CD14-positive monocyte (primary cell): ENCODE measurements at regions not wholly inside any gene's neighbourhood (a gene's known extent, or its start where the extent isn't known, plus 50 kb on each side); places are given as distances from the start of the nearest gene placed in this dataset.

Experiments
- DNase-seq, 3 donors: peaks; one replicate each; pipeline ENCODE4 v3.0.0-alpha.2; 2011 to 2022
- H2AFZ ChIP-seq: 2 replicates; pipeline ENCODE4 v1.6.0; 2012; ENCODE audit warnings: mild to moderate bottlenecking, low read depth, low read length, inconsistent platforms; ENCODE audit not compliant: insufficient read depth, poor library complexity, severe bottlenecking
- H3K27ac ChIP-seq, 2 donors: 1 replicate in 1 of 2; 2 replicates in 1 of 2; pipeline ENCODE4 v1.5.1; 2012 to 2013; ENCODE audit warnings: low read length in 2 of 2, control low read depth in 1 of 2, inconsistent platforms in 1 of 2, low read depth in 1 of 2, mild to moderate bottlenecking in 1 of 2
- H3K27me3 ChIP-seq, 2 donors: one replicate each; pipeline versions ENCODE4 v1.6.0 to v1.6.1; 2011 to 2013; ENCODE audit warnings: low read length in 2 of 2; ENCODE audit not compliant: control insufficient read depth in 2 of 2, insufficient read depth in 2 of 2
- H3K36me3 ChIP-seq, 2 donors: replicated peaks in 1 of 2; 1 replicate in 1 of 2; 2 replicates in 1 of 2; pipeline versions ENCODE4 v1.5.1 to v1.6.1; 2012 to 2013; ENCODE audit warnings: low read length in 2 of 2, control low read depth in 1 of 2, inconsistent platforms in 1 of 2, mild to moderate bottlenecking in 1 of 2; ENCODE audit not compliant: insufficient read depth in 2 of 2, control insufficient read depth in 1 of 2
- H3K4me1 ChIP-seq, 2 donors: 1 replicate in 1 of 2; 2 replicates in 1 of 2; pipeline versions ENCODE4 v1.5.1 to v1.6.1; 2012 to 2013; ENCODE audit warnings: low read length in 2 of 2, control low read depth in 1 of 2, inconsistent platforms in 1 of 2, mild to moderate bottlenecking in 1 of 2, moderate library complexity in 1 of 2; ENCODE audit not compliant: insufficient read depth in 2 of 2, control insufficient read depth in 1 of 2
- H3K4me2 ChIP-seq: replicated peaks from 2 replicates; pipeline ENCODE3; 2012; ENCODE audit warnings: low read length, moderate library complexity, mild to moderate bottlenecking; ENCODE audit not compliant: poor library complexity, severe bottlenecking; ENCODE audit errors: extremely low read depth
- H3K4me3 ChIP-seq, 3 experiments: fragments of 200-600 bp in 1 of 3; sonication (generic) in 1 of 3; replicated peaks in 1 of 3; 1 replicate in 2 of 3; 2 replicates in 1 of 3; pipeline ENCODE4 v1.5.1; 2011 to 2013; ENCODE audit warnings: low read length in 3 of 3, mild to moderate bottlenecking in 3 of 3, control low read depth in 2 of 3, low read depth in 2 of 3, inconsistent platforms in 1 of 3, moderate library complexity in 1 of 3
- H3K79me2 ChIP-seq: 2 replicates; pipeline ENCODE4 v1.6.0; 2012; ENCODE audit warnings: mild to moderate bottlenecking, control low read depth, inconsistent platforms, low read length, moderate library complexity; ENCODE audit not compliant: insufficient read depth
- H3K9ac ChIP-seq: 2 replicates; pipeline ENCODE4 v1.6.0; 2017; ENCODE audit warnings: low read length, mild to moderate bottlenecking; ENCODE audit not compliant: insufficient read depth, poor library complexity, severe bottlenecking
- H3K9me3 ChIP-seq, 2 donors: replicated peaks in 1 of 2; 1 replicate in 1 of 2; 2 replicates in 1 of 2; pipeline versions ENCODE4 v1.5.1 to v1.6.1; 2012 to 2013; ENCODE audit warnings: low read length in 2 of 2, control low read depth in 1 of 2; ENCODE audit not compliant: control insufficient read depth in 1 of 2, insufficient read depth in 1 of 2
- H4K20me1 ChIP-seq: 2 replicates; pipeline ENCODE4 v1.6.0; 2012; ENCODE audit warnings: mild to moderate bottlenecking, low read length, control low read depth, moderate library complexity; ENCODE audit not compliant: insufficient read depth
- H3K27ac Mint-ChIP-seq, 7 donors: one replicate each; pipeline ENCODE4 v1.8.0; 2020; ENCODE audit warnings: mild to moderate bottlenecking in 7 of 7, mixed read lengths in 7 of 7, moderate library complexity in 6 of 7, inconsistent platforms in 2 of 7
- H3K27me3 Mint-ChIP-seq, 3 donors: one replicate each; pipeline ENCODE4 v1.8.0; 2021 to 2022; ENCODE audit warnings: low read depth in 3 of 3, mild to moderate bottlenecking in 3 of 3, mixed read lengths in 3 of 3, moderate library complexity in 3 of 3, inconsistent platforms in 1 of 3
- H3K36me3 Mint-ChIP-seq, 2 donors: one replicate each; pipeline ENCODE4 v1.8.0; 2020; ENCODE audit warnings: mixed read lengths in 2 of 2, inconsistent platforms in 1 of 2, mild to moderate bottlenecking in 1 of 2
- H3K4me1 Mint-ChIP-seq: one replicate; pipeline ENCODE4 v1.8.0; 2020; ENCODE audit warnings: mild to moderate bottlenecking, mixed read lengths
- H3K4me3 Mint-ChIP-seq, 2 donors: one replicate each; pipeline ENCODE4 v1.8.0; 2020; ENCODE audit warnings: mild to moderate bottlenecking in 2 of 2, mixed read lengths in 2 of 2, moderate library complexity in 1 of 2
- H3K9me3 Mint-ChIP-seq, 7 donors: one replicate each; pipeline ENCODE4 v1.8.0; 2020 to 2022; ENCODE audit warnings: mixed read lengths in 7 of 7, mild to moderate bottlenecking in 6 of 7, moderate library complexity in 6 of 7, inconsistent platforms in 2 of 7
- CTCF ChIP-seq: fragments of 200-600 bp; IDR thresholded peaks from one replicate; pipeline ENCODE4 v1.8.0; 2022; ENCODE audit warnings: antibody characterized with exemption, mild to moderate bottlenecking
- WGBS: methylation state at CpG from one replicate; pipeline ENCODE4 v1.1.5; 2013; ENCODE audit warnings: missing lambda C conversion rate; ENCODE audit not compliant: insufficient coverage; 5-methylcytosine and 5-hydroxymethylcytosine counted together
- intact Hi-C, 2 donors: fragments of 100-400 bp; cut with micrococcal nuclease; formaldehyde crosslinking; loops; one replicate each; pipeline versions ENCODE4 v1.15.0 to v1.15.1; 2023

DNA sequence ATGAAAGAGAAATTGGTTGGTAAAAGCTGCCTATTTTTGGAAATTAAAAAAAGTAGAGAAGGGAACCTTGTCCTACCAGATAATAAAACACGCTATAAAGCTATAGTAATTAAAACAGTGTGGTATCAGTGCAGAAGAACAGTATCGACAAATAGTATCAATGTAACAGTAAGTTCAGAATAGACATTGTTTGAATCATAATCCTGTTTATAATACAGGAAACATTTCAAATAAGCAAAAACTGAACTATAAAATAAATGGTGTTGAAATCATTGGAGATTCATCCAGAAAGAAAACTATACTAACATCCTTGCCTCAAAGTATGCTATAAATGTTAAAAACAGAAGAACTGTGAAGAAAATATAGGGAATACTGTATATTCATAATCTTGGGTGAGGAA, 54.2 kb upstream of the NAP1L1 start:
- Mint-ChIP-seq H3K4me3 (no peak overlapping the region), H3K27ac (no peak overlapping the region), H3K27me3 (no peaks in the 10 kb centered on the region), H3K36me3 (no peaks in the 10 kb centered on the region), H3K9me3 (peaks cover 0 to 10% (median 2%) of the 10 kb centered on the region in 7 donors), H3K4me1 (peaks cover 2% of the 10 kb centered on the region)
- Histone ChIP-seq H3K4me2 (no peak overlapping the region), H3K27me3 (no peaks in the 10 kb centered on the region), H4K20me1 (no peaks in the 10 kb centered on the region), H3K27ac (no peak overlapping the region), H3K4me3 (no peak overlapping the region), H3K9me3 (no peaks in the 10 kb centered on the region), H3K79me2 (no peaks in the 10 kb centered on the region), H3K9ac (no peak overlapping the region), H3K4me1 (no peaks in the 10 kb centered on the region), H2AFZ (no peak overlapping the region), H3K36me3 (no peaks in the 10 kb centered on the region)
- DNase-seq: no peak
- intact Hi-C loops: no loop called here
- no peak for TF ChIP-seq CTCF
- no CpG with 5 or more reads among the region's 2 CpGs for whole genome bisulfite sequencing

GRCh38 chr12:76137606-76138005, 53.1 kb upstream of the NAP1L1 start:
- intact Hi-C loops: no loop called here
- no peak overlapping the region for H2AFZ ChIP-seq
- no peaks in the 10 kb centered on the region for H3K4me1 ChIP-seq
- no peaks in the 10 kb centered on the region for H3K79me2 ChIP-seq
- H4K20me1 ChIP-seq: no peaks in the 10 kb centered on the region
- Mint-ChIP-seq H3K36me3 (no peaks in the 10 kb centered on the region), H3K27me3 (no peaks in the 10 kb centered on the region), H3K4me3 (no peak overlapping the region), H3K27ac (no peak overlapping the region), H3K9me3 (peaks cover 1 to 10% (median 4%) of the 10 kb centered on the region in 7 donors), H3K4me1 (no peaks in the 10 kb centered on the region)
- no peak overlapping the region for H3K9ac ChIP-seq
- H3K9me3 ChIP-seq: peaks cover 0 to 2% of the 10 kb centered on the region in 2 donors
- H3K4me2 ChIP-seq: no peak overlapping the region
- H3K27me3 ChIP-seq: no peaks in the 10 kb centered on the region
- DNase-seq: no peak
- no peak overlapping the region for H3K27ac ChIP-seq
- no peak overlapping the region for H3K4me3 ChIP-seq
- no peaks in the 10 kb centered on the region for H3K36me3 ChIP-seq
- no peak for TF ChIP-seq CTCF
- 100% methylated on average over 2 of the region's 6 CpGs for WGBS
